Thyroid gland (tissue), 4 donors: ENCODE measurements at regions not wholly inside any gene's neighbourhood (a gene's known extent, or its start where the extent isn't known, plus 50 kb on each side); places are given as distances from the start of the nearest gene placed in this dataset.
A peak's percentile ranks its signal among the peaks of the same experiment; 100 is the strongest.

Experiments
- DNase-seq, 2 donors: peaks; one replicate each; pipeline ENCODE4 v3.0.0-alpha.2; 2019
- H3K27ac ChIP-seq, 3 donors: fragments of 200-600 bp; sonication (generic); 1 replicate in 2 of 3; 2 replicates in 1 of 3; pipeline ENCODE4 v1.5.1; 2016 to 2019; ENCODE audit warnings: mild to moderate bottlenecking in 1 of 3, moderate library complexity in 1 of 3
- H3K27me3 ChIP-seq: fragments of 200-600 bp; sonication (generic); one replicate; pipeline ENCODE4 v1.5.1; 2019
- H3K36me3 ChIP-seq, 2 donors: fragments of 200-600 bp; sonication (generic); one replicate each; pipeline ENCODE4 v1.5.1; 2016 to 2019
- H3K4me1 ChIP-seq, 2 donors: fragments of 200-600 bp; sonication (generic); one replicate each; pipeline ENCODE4 v1.5.1; 2017 to 2019
- H3K4me3 ChIP-seq, 3 donors: fragments of 200-600 bp; sonication (generic); replicated peaks in 1 of 3; 1 replicate in 2 of 3; 2 replicates in 1 of 3; pipeline ENCODE4 v1.5.1; 2016; ENCODE audit warnings: mild to moderate bottlenecking in 1 of 3
- H3K9me3 ChIP-seq: fragments of 200-600 bp; sonication (generic); one replicate; pipeline ENCODE4 v1.5.1; 2017
- POLR2A ChIP-seq, 2 donors: fragments of 450-650 bp; IDR thresholded peaks; one replicate each; pipeline ENCODE4 v1.6.1; 2017; ENCODE audit warnings: antibody characterized with exemption in 2 of 2, mild to moderate bottlenecking in 2 of 2, moderate library complexity in 1 of 2
- WGBS, 2 donors: methylation state at CpG; one replicate each; pipeline ENCODE4 v1.1.5; 2017; 5-methylcytosine and 5-hydroxymethylcytosine counted together
- intact Hi-C: fragments of 100-400 bp; cut with DNase I; formaldehyde crosslinking; loops from one replicate; pipeline ENCODE4 v1.15.1; 2023
- TF ChIP-seq, protein P1 (sequence below), 6 experiments: fragments of 200-600 bp in 3 of 6; fragments of 450-650 bp in 3 of 6; sonication (generic) in 3 of 6; IDR thresholded peaks; one replicate each; pipeline ENCODE4 v1.5.1; 2016 to 2019; ENCODE audit warnings: antibody characterized with exemption in 6 of 6, mild to moderate bottlenecking in 2 of 6, inconsistent platforms in 1 of 6, moderate library complexity in 1 of 6

DNA sequence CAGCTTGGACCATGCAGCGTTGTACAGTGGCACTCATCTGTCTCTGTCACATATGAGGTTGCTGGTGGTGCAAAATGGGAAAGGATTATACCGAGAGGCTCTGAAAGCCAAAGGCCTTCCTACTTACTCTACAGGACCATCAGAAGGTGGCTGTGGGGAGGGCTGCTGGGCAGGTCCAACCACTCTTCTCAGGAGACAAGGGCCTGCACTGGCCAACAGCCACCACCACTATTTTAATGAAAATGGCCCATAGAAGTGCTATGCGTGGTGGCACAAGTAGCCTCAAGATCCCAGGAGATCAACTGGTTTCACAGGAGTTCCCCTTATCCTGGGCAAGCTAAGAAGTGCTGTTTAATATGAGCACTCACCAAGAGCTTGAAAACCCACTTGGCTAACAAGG lies 52.3 kb downstream of the MRPL57 start:
- Histone ChIP-seq H3K9me3 (no peaks in the 10 kb centered on the region), H3K27me3 (no peaks in the 10 kb centered on the region), H3K27ac (no peak overlapping the region), H3K36me3 (no peaks in the 10 kb centered on the region), H3K4me3 (no peak overlapping the region), H3K4me1 (peaks cover 0 to 5% of the 10 kb centered on the region in 2 donors)
- WGBS, 2 donors = 30 to 51% methylated on average over 3 of the region's 3 CpGs
- TF ChIP-seq, protein P1, sequence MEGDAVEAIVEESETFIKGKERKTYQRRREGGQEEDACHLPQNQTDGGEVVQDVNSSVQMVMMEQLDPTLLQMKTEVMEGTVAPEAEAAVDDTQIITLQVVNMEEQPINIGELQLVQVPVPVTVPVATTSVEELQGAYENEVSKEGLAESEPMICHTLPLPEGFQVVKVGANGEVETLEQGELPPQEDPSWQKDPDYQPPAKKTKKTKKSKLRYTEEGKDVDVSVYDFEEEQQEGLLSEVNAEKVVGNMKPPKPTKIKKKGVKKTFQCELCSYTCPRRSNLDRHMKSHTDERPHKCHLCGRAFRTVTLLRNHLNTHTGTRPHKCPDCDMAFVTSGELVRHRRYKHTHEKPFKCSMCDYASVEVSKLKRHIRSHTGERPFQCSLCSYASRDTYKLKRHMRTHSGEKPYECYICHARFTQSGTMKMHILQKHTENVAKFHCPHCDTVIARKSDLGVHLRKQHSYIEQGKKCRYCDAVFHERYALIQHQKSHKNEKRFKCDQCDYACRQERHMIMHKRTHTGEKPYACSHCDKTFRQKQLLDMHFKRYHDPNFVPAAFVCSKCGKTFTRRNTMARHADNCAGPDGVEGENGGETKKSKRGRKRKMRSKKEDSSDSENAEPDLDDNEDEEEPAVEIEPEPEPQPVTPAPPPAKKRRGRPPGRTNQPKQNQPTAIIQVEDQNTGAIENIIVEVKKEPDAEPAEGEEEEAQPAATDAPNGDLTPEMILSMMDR (IDR thresholded peaks at IDR 0.05) = no peak
- no peak for TF ChIP-seq POLR2A (IDR thresholded peaks at IDR 0.05)
- peak; percentile 13 to 54 for DNase-seq
- intact Hi-C loops = no loop called here

DNA sequence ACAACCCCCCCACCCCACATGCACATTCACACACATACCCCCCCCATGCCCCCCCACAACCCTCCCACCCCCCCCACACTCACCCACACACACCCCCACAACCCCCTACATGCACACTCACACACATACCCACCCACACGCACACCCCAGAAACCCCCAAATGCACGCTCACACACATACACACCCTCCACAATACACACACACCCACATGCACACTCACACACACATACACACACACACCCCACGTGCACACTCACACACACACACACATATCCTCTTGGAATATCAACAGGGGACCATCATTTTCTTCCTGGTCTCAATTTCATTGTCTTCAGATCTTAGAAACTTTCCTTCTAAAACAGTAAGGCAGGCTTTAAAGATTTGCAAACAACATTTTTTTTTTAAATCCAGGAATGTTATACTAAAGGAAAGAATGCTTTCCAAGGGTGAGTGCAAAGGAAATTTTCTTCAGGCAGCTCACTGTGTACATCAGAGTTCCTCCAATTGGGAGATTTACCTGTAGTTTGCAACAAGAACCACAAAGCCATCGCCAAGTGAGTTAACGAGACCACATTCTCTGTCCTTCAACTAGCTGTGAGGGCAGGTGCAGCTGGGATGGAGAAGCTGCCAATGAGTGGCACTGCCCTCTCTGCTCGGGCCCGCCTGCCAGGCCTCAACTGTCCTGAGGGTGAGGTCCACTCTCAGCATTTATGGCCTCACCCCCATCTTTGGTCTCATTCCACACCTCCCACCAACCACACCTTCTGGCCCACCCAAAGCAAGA lies 53.0 kb downstream of the MRPL57 start:
- Histone ChIP-seq H3K27me3 (no peaks in the 10 kb centered on the region), H3K4me1 (peaks cover 0 to 5% of the 10 kb centered on the region in 2 donors), H3K27ac (no peak overlapping the region), H3K9me3 (no peaks in the 10 kb centered on the region), H3K36me3 (no peaks in the 10 kb centered on the region), H3K4me3 (no peak overlapping the region)
- DNase-seq = no peak
- WGBS, 2 donors = 95 to 96% methylated on average over 7 of the region's 7 CpGs
- intact Hi-C loops = no loop called here
- TF ChIP-seq, protein P1 (IDR thresholded peaks at IDR 0.05) = no peak
- TF ChIP-seq POLR2A (IDR thresholded peaks at IDR 0.05) = no peak

DNA sequence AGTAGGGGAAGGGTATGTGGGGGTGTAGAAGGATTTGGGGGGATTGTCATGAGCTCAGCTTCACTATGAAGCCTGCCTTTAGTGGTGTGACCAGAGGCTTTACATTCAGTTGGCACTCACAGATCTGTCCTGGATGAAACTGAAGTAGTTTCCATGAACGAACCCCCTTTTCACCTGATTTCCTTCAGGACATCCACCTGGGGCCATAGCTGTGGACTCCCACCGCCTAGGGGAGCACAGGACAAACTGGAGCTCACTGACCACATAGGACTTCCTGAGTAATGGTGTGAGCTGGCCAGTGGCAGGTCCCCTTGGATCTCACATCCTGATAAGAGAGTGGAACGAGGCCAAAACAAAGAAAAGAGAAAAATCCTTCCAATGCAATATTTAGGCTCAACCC lies 54.1 kb downstream of the MRPL57 start:
- intact Hi-C loops = no loop called here
- peaks cover 0 to 5% of the 10 kb centered on the region in 2 donors for H3K4me1 ChIP-seq
- no peaks in the 10 kb centered on the region for H3K9me3 ChIP-seq
- 68 to 81% methylated on average over 3 of the region's 3 CpGs for WGBS, 2 donors
- no peaks in the 10 kb centered on the region for H3K27me3 ChIP-seq
- H3K36me3 ChIP-seq = no peaks in the 10 kb centered on the region
- DNase-seq = no peak
- no peak overlapping the region for H3K27ac ChIP-seq
- no peak overlapping the region for H3K4me3 ChIP-seq
- TF ChIP-seq, protein P1 (IDR thresholded peaks at IDR 0.05) = no peak
- TF ChIP-seq POLR2A (IDR thresholded peaks at IDR 0.05) = no peak

DNA sequence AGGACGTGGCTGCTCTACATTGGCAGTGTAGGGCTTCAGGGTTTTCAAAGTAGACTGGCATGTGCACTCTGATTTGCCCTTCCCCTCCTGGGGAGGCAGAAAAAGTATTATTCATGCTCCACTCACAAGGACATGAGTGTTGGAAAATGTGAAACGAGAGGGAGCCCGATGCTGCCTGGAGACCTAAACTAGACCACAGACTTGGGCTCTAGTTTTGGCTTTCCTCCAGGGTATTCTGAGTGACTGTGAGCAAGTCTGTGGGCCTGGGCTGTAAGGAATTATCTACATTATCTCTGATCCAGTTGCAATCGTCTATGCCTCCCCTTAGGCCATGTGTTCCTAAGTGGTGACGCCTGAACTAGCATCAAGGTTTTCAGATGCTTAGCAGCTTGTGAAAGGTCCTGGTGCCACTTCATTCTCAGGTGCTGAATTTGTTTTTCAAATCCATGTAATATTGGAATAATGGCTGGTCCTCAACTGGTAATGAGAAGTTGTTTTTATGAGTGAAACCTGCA lies 55.0 kb downstream of the MRPL57 start:
- 53 to 57% methylated on average over 5 of the region's 5 CpGs for WGBS, 2 donors
- intact Hi-C loops = no loop called here
- TF ChIP-seq POLR2A (IDR thresholded peaks at IDR 0.05) = no peak
- TF ChIP-seq, protein P1 (IDR thresholded peaks at IDR 0.05) = no peak

DNA sequence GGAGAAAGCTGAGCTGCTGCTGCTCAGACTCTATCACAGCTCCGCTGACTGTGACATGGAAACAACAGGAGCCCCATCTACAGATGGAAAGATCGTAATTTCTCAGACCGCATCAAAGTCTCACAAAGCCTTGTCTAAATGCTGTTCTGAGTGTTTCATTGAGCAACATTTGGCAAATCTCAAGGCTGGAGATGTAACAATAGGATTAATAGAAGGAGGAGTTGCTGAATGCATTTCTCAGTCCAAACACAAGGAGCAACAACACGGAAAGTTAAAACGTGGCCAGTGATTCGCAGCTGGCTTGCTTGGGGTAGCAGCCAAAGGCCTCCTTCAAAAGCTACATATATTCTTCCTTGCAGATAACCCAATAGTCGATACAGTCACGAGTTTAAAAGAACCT lies 55.7 kb downstream of the MRPL57 start:
- Histone ChIP-seq H3K4me1 (peaks cover 0 to 5% of the 10 kb centered on the region in 2 donors), H3K27ac (no peak overlapping the region), H3K36me3 (no peaks in the 10 kb centered on the region), H3K27me3 (no peaks in the 10 kb centered on the region), H3K9me3 (no peaks in the 10 kb centered on the region), H3K4me3 (no peak overlapping the region)
- no peak for TF ChIP-seq POLR2A (IDR thresholded peaks at IDR 0.05)
- TF ChIP-seq, protein P1 (IDR thresholded peaks at IDR 0.05) = no peak
- intact Hi-C loops = no loop called here
- WGBS, 2 donors = 51 to 59% methylated on average over 8 of the region's 8 CpGs
- DNase-seq = no peak

More for the DNA sequence above, 55.0 kb downstream of the MRPL57 start:
- Histone ChIP-seq H3K4me1 (peaks cover 0 to 5% of the 10 kb centered on the region in 2 donors), H3K27ac (no peak overlapping the region), H3K4me3 (no peak overlapping the region), H3K36me3 (no peaks in the 10 kb centered on the region), H3K9me3 (no peaks in the 10 kb centered on the region), H3K27me3 (no peaks in the 10 kb centered on the region)
- no peak for DNase-seq
